GM12874 (cell line): ENCODE measurements at regions not wholly inside any gene's neighbourhood (a gene's known extent, or its start where the extent isn't known, plus 50 kb on each side); places are given as distances from the start of the nearest gene placed in this dataset.

Experiments
- CTCF ChIP-seq: IDR thresholded peaks from 2 replicates; pipeline ENCODE4 v1.5.1; 2011; ENCODE audit warnings: low read depth, mild to moderate bottlenecking, control low read depth, low read length, moderate library complexity; ENCODE audit not compliant: insufficient read depth

- no peak for TF ChIP-seq CTCF
Measured at GRCh38 chr9:81030027-81030426, 659.3 kb downstream of the TLE1 start.

GRCh38 chr9:81028504-81028903 is 660.8 kb downstream of the TLE1 start:
- no peak for TF ChIP-seq CTCF

- TF ChIP-seq CTCF = no peak
Measured at GRCh38 chr9:81022177-81022576, 667.2 kb downstream of the TLE1 start.

GRCh38 chr9:81002906-81003305 is 686.4 kb downstream of the TLE1 start:
- no peak for TF ChIP-seq CTCF

GRCh38 chr9:81002242-81002641 is 687.1 kb downstream of the TLE1 start:
- TF ChIP-seq CTCF = no peak

GRCh38 chr9:80995759-80996158 is 693.6 kb downstream of the TLE1 start:
- TF ChIP-seq CTCF = no peak

- no peak for TF ChIP-seq CTCF
Measured at GRCh38 chr9:80994892-80995291, 694.5 kb downstream of the TLE1 start.

- TF ChIP-seq CTCF = no peak
Measured at GRCh38 chr9:80976403-80976802, 712.9 kb downstream of the TLE1 start.
